GM23338 (cell line): ENCODE measurements at regions not wholly inside any gene's neighbourhood (a gene's known extent, or its start where the extent isn't known, plus 50 kb on each side); places are given as distances from the start of the nearest gene placed in this dataset.

ENCODE experiments used
- ATAC-seq: fragments of 200-7000 bp; cut with Tn5 transposase; 3 replicates; pipeline ENCODE4 v1.9.1; 2020
- DNase-seq: peaks from one replicate; pipeline ENCODE4 v3.0.0-alpha.2; 2015; ENCODE audit warnings: low spot score
- H2AFZ ChIP-seq: fragments of 200-600 bp; sonication (generic); 2 replicates; pipeline ENCODE4 v1.8.0; 2016; ENCODE audit warnings: antibody characterized with exemption, mild to moderate bottlenecking, moderate library complexity
- H3F3A ChIP-seq: fragments of 200-600 bp; sonication (generic); replicated peaks from 2 replicates; pipeline ENCODE4 v1.8.0; 2017; ENCODE audit warnings: antibody characterized with exemption, mixed run types, low read depth
- H3K27ac ChIP-seq: fragments of 200-600 bp; sonication (generic); 2 replicates; pipeline ENCODE4 v1.6.1; 2016; ENCODE audit warnings: low read depth
- H3K27me3 ChIP-seq: fragments of 200-600 bp; sonication (generic); 2 replicates; pipeline ENCODE4 v1.8.0; 2016; ENCODE audit warnings: mild to moderate bottlenecking, mixed run types, moderate library complexity; ENCODE audit not compliant: insufficient read depth
- H3K36me3 ChIP-seq: fragments of 200-600 bp; sonication (generic); 2 replicates; pipeline ENCODE4 v1.8.0; 2016; ENCODE audit warnings: mild to moderate bottlenecking; ENCODE audit not compliant: insufficient read depth
- H3K4me1 ChIP-seq: fragments of 200-600 bp; sonication (generic); 2 replicates; pipeline ENCODE4 v1.8.0; 2016; ENCODE audit warnings: mild to moderate bottlenecking, moderate library complexity; ENCODE audit not compliant: insufficient read depth
- H3K4me2 ChIP-seq: fragments of 200-600 bp; sonication (generic); 2 replicates; pipeline ENCODE4 v1.7.1; 2017; ENCODE audit warnings: mixed run types
- H3K4me3 ChIP-seq: fragments of 200-600 bp; sonication (generic); 2 replicates; pipeline ENCODE4 v1.6.1; 2016; ENCODE audit warnings: mixed run types
- H3K79me2 ChIP-seq: fragments of 200-600 bp; sonication (generic); replicated peaks from 2 replicates; pipeline ENCODE4 v1.8.0; 2017; ENCODE audit warnings: mild to moderate bottlenecking; ENCODE audit not compliant: insufficient read depth
- H3K9me2 ChIP-seq: fragments of 200-600 bp; sonication (generic); 2 replicates; pipeline ENCODE4 v1.8.0; 2017; ENCODE audit not compliant: insufficient read depth
- H4K20me1 ChIP-seq: fragments of 200-600 bp; sonication (generic); replicated peaks from 2 replicates; pipeline ENCODE4 v1.8.0; 2017; ENCODE audit warnings: mild to moderate bottlenecking; ENCODE audit not compliant: insufficient read depth
- H3K27ac Mint-ChIP-seq: 2 replicates; pipeline ENCODE4 v1.8.0; 2020; ENCODE audit warnings: inconsistent platforms, mild to moderate bottlenecking, moderate library complexity, mixed read lengths
- H3K27me3 Mint-ChIP-seq: 3 replicates; pipeline ENCODE4 v1.8.0; 2022; ENCODE audit warnings: low read depth, mild to moderate bottlenecking, moderate library complexity, mixed read lengths, inconsistent platforms; ENCODE audit not compliant: insufficient read depth, poor library complexity
- H3K36me3 Mint-ChIP-seq: 3 replicates; pipeline ENCODE4 v1.8.0; 2021; ENCODE audit warnings: low read depth, mild to moderate bottlenecking, inconsistent platforms, moderate library complexity, mixed read lengths
- H3K4me1 Mint-ChIP-seq: 3 replicates; pipeline ENCODE4 v1.8.0; 2020; ENCODE audit warnings: mild to moderate bottlenecking, inconsistent platforms, mixed read lengths
- H3K4me3 Mint-ChIP-seq: 3 replicates; pipeline ENCODE4 v1.8.0; 2021; ENCODE audit warnings: moderate library complexity, mild to moderate bottlenecking, inconsistent platforms, mixed read lengths
- H3K9me3 Mint-ChIP-seq: 3 replicates; pipeline ENCODE4 v1.8.0; 2020; ENCODE audit warnings: moderate library complexity, mild to moderate bottlenecking, inconsistent platforms, mixed read lengths
- CREB1 ChIP-seq: fragments of 250-450 bp; sonication (Bioruptor Pico); IDR thresholded peaks from 2 replicates; pipeline ENCODE4 v1.5.0; 2020; ENCODE audit warnings: low read depth, mild to moderate bottlenecking, moderate library complexity
- CTCF ChIP-seq, 2 experiments: fragments of 200-600 bp in 1 of 2; sonication (generic) in 1 of 2; conservative IDR thresholded peaks; 2 replicates each; pipeline versions ENCODE4 v1.5.1 to v1.6.1; 2016 to 2017; ENCODE audit warnings: antibody characterized with exemption in 2 of 2, low read depth in 2 of 2, mild to moderate bottlenecking in 2 of 2, moderate library complexity in 1 of 2
- EZH2 ChIP-seq: fragments of 200-600 bp; sonication (generic); IDR thresholded peaks from one replicate; pipeline ENCODE4 v1.8.0; 2017; ENCODE audit warnings: antibody characterized with exemption, mild to moderate bottlenecking, low read depth; ENCODE audit not compliant: unreplicated experiment
- EZH2phosphoT487 ChIP-seq: fragments of 200-600 bp; sonication (generic); IDR thresholded peaks from one replicate; pipeline ENCODE4 v1.8.1; 2018; ENCODE audit warnings: antibody characterized with exemption; ENCODE audit not compliant: unreplicated experiment
- JUNB ChIP-seq: IDR thresholded peaks from one replicate; pipeline ENCODE4 v1.6.1; 2016; ENCODE audit warnings: antibody characterized with exemption; ENCODE audit not compliant: unreplicated experiment
- NANOG ChIP-seq: IDR thresholded peaks from 2 replicates; pipeline ENCODE4 v1.6.1; 2016; ENCODE audit warnings: antibody characterized with exemption, borderline replicate concordance
- POLR2AphosphoS5 ChIP-seq: IDR thresholded peaks from 2 replicates; pipeline ENCODE4 v1.6.1; 2016; ENCODE audit warnings: antibody characterized with exemption, low read depth
- REST ChIP-seq: IDR thresholded peaks from one replicate; pipeline ENCODE4 v1.6.1; 2018; ENCODE audit warnings: antibody characterized with exemption; ENCODE audit not compliant: unreplicated experiment
- STAT1 ChIP-seq: IDR thresholded peaks from one replicate; pipeline ENCODE4 v1.6.1; 2016; ENCODE audit warnings: antibody characterized with exemption; ENCODE audit not compliant: unreplicated experiment
- ZNF114 ChIP-seq: fragments of 250-450 bp; sonication (Bioruptor Pico); IDR thresholded peaks from 2 replicates; pipeline ENCODE4 v1.5.0; 2020; ENCODE audit warnings: mild to moderate bottlenecking, moderate library complexity
- ZNF331 ChIP-seq: fragments of 250-450 bp; sonication (Bioruptor Pico); IDR thresholded peaks from 2 replicates; pipeline ENCODE4 v1.5.0; 2020; ENCODE audit warnings: low read depth, mild to moderate bottlenecking, moderate library complexity
- TF ChIP-seq, protein P1 (sequence below): IDR thresholded peaks from 2 replicates; pipeline ENCODE4 v1.6.1; 2016; ENCODE audit warnings: antibody characterized with exemption
- TF ChIP-seq, protein P2 (sequence below): fragments of 250-450 bp; sonication (Bioruptor Pico); IDR thresholded peaks from 2 replicates; pipeline ENCODE4 v1.5.0; 2020; ENCODE audit warnings: mild to moderate bottlenecking, moderate library complexity

DNA sequence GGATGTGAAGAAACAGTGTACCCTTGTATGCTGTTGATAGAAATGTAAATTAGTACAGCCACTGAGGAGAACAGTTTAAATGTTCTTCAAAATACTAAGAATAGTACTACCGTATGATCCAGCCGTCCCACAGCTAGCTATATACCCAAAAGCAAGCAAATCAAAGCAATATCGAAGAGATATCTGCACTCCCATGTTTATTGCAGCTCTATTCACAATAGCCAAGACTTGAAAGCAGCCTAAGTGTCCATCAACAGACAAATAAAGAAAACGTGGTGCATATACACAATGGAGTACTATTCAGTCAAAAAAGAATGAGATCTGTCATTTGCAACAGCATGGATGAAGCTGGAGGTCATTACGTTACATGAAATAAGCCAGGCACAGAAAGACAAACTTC lies 88.5 kb upstream of the SLC38A4 start:
- H3K4me3 ChIP-seq = no peak overlapping the region
- ATAC-seq (no peak), DNase-seq (no peak)
- no peak overlapping the region for H3K27ac ChIP-seq
- H2AFZ ChIP-seq = no peak overlapping the region
- Mint-ChIP-seq H3K27me3 (no peaks in the 10 kb centered on the region), H3K4me3 (no peak overlapping the region), H3K27ac (no peak overlapping the region), H3K36me3 (no peaks in the 10 kb centered on the region), H3K9me3 (no peaks in the 10 kb centered on the region), H3K4me1 (no peaks in the 10 kb centered on the region)
- no peak overlapping the region for H3K4me2 ChIP-seq
- TF ChIP-seq, protein P1, sequence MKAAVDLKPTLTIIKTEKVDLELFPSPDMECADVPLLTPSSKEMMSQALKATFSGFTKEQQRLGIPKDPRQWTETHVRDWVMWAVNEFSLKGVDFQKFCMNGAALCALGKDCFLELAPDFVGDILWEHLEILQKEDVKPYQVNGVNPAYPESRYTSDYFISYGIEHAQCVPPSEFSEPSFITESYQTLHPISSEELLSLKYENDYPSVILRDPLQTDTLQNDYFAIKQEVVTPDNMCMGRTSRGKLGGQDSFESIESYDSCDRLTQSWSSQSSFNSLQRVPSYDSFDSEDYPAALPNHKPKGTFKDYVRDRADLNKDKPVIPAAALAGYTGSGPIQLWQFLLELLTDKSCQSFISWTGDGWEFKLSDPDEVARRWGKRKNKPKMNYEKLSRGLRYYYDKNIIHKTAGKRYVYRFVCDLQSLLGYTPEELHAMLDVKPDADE = no peak
- TF ChIP-seq NANOG = no peak
- no peak for TF ChIP-seq JUNB
- no peak for TF ChIP-seq REST
- no peak for TF ChIP-seq EZH2phosphoT487
- no peak for TF ChIP-seq CTCF (conservative IDR thresholded peaks at IDR 0.05; ENCODE audit: low read depth in 2 of 2)
- no peak for TF ChIP-seq ZNF331
- TF ChIP-seq CREB1 (CRISPR knock-in tag) = no peak
- TF ChIP-seq, protein P2, sequence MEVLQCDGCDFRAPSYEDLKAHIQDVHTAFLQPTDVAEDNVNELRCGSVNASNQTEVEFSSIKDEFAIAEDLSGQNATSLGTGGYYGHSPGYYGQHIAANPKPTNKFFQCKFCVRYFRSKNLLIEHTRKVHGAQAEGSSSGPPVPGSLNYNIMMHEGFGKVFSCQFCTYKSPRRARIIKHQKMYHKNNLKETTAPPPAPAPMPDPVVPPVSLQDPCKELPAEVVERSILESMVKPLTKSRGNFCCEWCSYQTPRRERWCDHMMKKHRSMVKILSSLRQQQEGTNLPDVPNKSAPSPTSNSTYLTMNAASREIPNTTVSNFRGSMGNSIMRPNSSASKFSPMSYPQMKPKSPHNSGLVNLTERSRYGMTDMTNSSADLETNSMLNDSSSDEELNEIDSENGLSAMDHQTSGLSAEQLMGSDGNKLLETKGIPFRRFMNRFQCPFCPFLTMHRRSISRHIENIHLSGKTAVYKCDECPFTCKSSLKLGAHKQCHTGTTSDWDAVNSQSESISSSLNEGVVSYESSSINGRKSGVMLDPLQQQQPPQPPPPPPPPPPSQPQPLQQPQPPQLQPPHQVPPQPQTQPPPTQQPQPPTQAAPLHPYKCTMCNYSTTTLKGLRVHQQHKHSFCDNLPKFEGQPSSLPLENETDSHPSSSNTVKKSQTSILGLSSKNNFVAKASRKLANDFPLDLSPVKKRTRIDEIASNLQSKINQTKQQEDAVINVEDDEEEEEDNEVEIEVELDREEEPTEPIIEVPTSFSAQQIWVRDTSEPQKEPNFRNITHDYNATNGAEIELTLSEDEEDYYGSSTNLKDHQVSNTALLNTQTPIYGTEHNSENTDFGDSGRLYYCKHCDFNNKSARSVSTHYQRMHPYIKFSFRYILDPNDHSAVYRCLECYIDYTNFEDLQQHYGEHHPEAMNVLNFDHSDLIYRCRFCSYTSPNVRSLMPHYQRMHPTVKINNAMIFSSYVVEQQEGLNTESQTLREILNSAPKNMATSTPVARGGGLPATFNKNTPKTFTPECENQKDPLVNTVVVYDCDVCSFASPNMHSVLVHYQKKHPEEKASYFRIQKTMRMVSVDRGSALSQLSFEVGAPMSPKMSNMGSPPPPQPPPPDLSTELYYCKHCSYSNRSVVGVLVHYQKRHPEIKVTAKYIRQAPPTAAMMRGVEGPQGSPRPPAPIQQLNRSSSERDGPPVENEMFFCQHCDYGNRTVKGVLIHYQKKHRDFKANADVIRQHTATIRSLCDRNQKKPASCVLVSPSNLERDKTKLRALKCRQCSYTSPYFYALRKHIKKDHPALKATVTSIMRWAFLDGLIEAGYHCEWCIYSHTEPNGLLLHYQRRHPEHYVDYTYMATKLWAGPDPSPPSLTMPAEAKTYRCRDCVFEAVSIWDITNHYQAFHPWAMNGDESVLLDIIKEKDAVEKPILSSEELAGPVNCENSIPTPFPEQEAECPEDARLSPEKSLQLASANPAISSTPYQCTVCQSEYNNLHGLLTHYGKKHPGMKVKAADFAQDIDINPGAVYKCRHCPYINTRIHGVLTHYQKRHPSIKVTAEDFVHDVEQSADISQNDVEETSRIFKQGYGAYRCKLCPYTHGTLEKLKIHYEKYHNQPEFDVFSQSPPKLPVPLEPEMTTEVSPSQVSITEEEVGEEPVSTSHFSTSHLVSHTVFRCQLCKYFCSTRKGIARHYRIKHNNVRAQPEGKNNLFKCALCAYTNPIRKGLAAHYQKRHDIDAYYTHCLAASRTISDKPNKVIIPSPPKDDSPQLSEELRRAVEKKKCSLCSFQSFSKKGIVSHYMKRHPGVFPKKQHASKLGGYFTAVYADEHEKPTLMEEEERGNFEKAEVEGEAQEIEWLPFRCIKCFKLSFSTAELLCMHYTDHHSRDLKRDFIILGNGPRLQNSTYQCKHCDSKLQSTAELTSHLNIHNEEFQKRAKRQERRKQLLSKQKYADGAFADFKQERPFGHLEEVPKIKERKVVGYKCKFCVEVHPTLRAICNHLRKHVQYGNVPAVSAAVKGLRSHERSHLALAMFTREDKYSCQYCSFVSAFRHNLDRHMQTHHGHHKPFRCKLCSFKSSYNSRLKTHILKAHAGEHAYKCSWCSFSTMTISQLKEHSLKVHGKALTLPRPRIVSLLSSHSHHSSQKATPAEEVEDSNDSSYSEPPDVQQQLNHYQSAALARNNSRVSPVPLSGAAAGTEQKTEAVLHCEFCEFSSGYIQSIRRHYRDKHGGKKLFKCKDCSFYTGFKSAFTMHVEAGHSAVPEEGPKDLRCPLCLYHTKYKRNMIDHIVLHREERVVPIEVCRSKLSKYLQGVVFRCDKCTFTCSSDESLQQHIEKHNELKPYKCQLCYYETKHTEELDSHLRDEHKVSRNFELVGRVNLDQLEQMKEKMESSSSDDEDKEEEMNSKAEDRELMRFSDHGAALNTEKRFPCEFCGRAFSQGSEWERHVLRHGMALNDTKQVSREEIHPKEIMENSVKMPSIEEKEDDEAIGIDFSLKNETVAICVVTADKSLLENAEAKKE (CRISPR knock-in tag) = no peak
- TF ChIP-seq STAT1 = no peak
- no peak for TF ChIP-seq ZNF114 (CRISPR knock-in tag)
- TF ChIP-seq POLR2AphosphoS5 = no peak
- TF ChIP-seq EZH2 = no peak
- H4K20me1 ChIP-seq = no peaks in the 10 kb centered on the region
- no peaks in the 10 kb centered on the region for H3K27me3 ChIP-seq
- H3K36me3 ChIP-seq = no peaks in the 10 kb centered on the region
- H3K79me2 ChIP-seq = no peaks in the 10 kb centered on the region
- peaks cover 4% of the 10 kb centered on the region; the same call in 1 of the 2 replicates for H3K9me2 ChIP-seq
- no peaks in the 10 kb centered on the region for H3K4me1 ChIP-seq
- H3F3A ChIP-seq = no peaks in the 10 kb centered on the region
